Activated naive CD4-positive, alpha-beta T cell treated with anti-CD3 and anti-CD28 coated beads for 36 hours (primary cell): ENCODE measurements at regions not wholly inside any gene's neighbourhood (a gene's known extent, or its start where the extent isn't known, plus 50 kb on each side); places are given as distances from the start of the nearest gene placed in this dataset.
"Not testable (repeated sequence)": the region's sequence is repeated elsewhere in the genome, so short reads cannot be mapped to it uniquely, and the experiment has no call there.

ENCODE experiments used
- CTCF ChIA-PET: fragments of 350-600 bp; sonication (Branson Sonifier 250); formaldehyde crosslinking; loops from one replicate; lab custom pipeline; 2021; ENCODE audit warnings: antibody characterized with exemption; lab: Charles Lee
- DNase-seq: peaks from one replicate; pipeline ENCODE4 v3.0.0-alpha.2; 2020
- H3K27ac Mint-ChIP-seq: one replicate; pipeline ENCODE4 v1.8.0; 2021; ENCODE audit warnings: mild to moderate bottlenecking, mixed read lengths
- H3K27me3 Mint-ChIP-seq: one replicate; pipeline ENCODE4 v1.8.0; 2021; ENCODE audit warnings: low read depth, mixed read lengths
- H3K36me3 Mint-ChIP-seq: one replicate; pipeline ENCODE4 v1.8.0; 2021; ENCODE audit warnings: low read depth, mixed read lengths
- H3K4me1 Mint-ChIP-seq: one replicate; pipeline ENCODE4 v1.8.0; 2021; ENCODE audit warnings: low read depth, mixed read lengths
- H3K4me3 Mint-ChIP-seq: one replicate; pipeline ENCODE4 v1.8.0; 2021; ENCODE audit warnings: mild to moderate bottlenecking, moderate library complexity, mixed read lengths
- H3K9me3 Mint-ChIP-seq: one replicate; pipeline ENCODE4 v1.8.0; 2021; ENCODE audit warnings: mixed read lengths
- intact Hi-C: fragments of 100-400 bp; cut with micrococcal nuclease; formaldehyde crosslinking; loops from one replicate; pipeline ENCODE4 v1.15.1; 2023

DNA sequence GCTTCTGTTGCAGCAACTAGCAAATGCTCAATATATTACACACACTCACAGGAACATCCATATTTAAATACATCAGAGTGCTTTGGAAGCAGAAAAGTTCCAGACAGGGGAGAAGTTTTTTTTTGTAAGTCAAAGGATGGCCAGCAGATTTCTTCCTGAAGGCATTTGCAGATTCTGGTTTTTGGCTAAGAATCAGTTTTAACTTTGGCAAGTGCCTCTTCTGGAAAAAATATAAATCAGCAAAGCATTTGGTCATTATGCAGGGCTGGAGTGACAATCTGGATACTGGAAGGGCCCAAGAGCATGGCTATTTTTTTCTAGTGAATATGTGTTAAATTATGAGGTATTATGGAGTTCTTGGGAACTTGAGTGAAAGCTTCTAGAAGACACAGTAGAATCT, 495.3 kb upstream of the ARPP21 start:
- no peaks in the 10 kb centered on the region for H3K36me3 Mint-ChIP-seq
- CTCF ChIA-PET, result no interaction called here
- no peak overlapping the region for H3K27ac Mint-ChIP-seq
- no peak for DNase-seq
- H3K27me3 Mint-ChIP-seq, result no peaks in the 10 kb centered on the region
- no peaks in the 10 kb centered on the region for H3K4me1 Mint-ChIP-seq
- H3K9me3 Mint-ChIP-seq, result peaks cover 3% of the 10 kb centered on the region
- no peak overlapping the region for H3K4me3 Mint-ChIP-seq
- intact Hi-C loops, result no loop called here

DNA sequence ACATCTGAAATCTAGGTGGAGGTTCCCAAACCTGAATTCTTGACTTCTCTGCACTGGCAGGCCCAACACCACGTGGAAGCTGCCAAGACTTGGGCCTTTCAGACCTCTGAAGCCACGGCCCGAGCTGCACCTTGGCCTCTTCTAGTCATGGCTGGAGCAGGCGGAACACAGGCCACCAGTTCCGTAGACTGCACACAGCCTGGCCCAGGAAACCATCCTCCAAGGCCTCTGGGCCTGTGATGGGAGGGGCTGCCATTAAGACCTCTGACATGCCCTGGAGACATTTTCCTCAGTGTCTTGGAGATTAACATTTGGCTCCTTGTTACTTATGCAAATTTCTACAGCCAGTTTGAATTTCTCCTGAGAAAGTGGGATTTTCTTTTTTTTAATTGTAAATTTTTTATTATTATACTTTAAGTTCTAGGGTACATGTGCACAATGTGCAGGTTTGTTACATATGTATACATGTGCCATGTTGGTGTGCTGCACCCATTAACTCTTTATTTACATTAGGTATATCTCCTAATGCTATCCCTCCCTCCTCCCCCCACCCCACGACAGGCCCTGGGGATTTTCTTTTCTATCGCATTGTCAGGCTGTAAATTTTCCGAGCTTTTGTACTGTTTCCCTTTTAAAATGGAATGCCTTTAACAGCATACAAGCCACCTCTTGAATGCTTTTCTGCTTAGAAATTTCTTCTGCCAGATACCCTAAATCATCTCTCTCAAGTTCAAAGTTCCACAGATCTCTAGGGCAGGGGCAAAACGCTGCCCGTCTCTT, 492.9 kb upstream of the ARPP21 start:
- H3K27me3 Mint-ChIP-seq, CTCF ChIA-PET, H3K4me3 Mint-ChIP-seq: not testable (repeated sequence)

GRCh38 chr3:35183927-35184675, 455.2 kb upstream of the ARPP21 start:
- Mint-ChIP-seq H3K4me3 (no peak overlapping the region), H3K4me1 (no peaks in the 10 kb centered on the region), H3K36me3 (no peaks in the 10 kb centered on the region), H3K27ac (no peak overlapping the region), H3K9me3 (peaks cover 20% of the 10 kb centered on the region), H3K27me3 (no peaks in the 10 kb centered on the region)
- DNase-seq, result no peak
- CTCF ChIA-PET, result no interaction called here
- intact Hi-C loops, result no loop called here

More for the DNA sequence above, 492.9 kb upstream of the ARPP21 start:
- H3K36me3 Mint-ChIP-seq, H3K4me1 Mint-ChIP-seq, intact Hi-C loops, DNase-seq, H3K9me3 Mint-ChIP-seq, H3K27ac Mint-ChIP-seq: not testable (repeated sequence)

- peaks cover 20% of the 10 kb centered on the region for H3K9me3 Mint-ChIP-seq
- H3K36me3 Mint-ChIP-seq, result no peaks in the 10 kb centered on the region
- no peaks in the 10 kb centered on the region for H3K27me3 Mint-ChIP-seq
- no peaks in the 10 kb centered on the region for H3K4me1 Mint-ChIP-seq
- no peak overlapping the region for H3K27ac Mint-ChIP-seq
- no peak for DNase-seq
- intact Hi-C loops, result no loop called here
- H3K4me3 Mint-ChIP-seq, result no peak overlapping the region
- CTCF ChIA-PET, result no interaction called here
These were observed 454.6 kb upstream of the ARPP21 start for GRCh38 chr3:35184775-35185174.

DNA sequence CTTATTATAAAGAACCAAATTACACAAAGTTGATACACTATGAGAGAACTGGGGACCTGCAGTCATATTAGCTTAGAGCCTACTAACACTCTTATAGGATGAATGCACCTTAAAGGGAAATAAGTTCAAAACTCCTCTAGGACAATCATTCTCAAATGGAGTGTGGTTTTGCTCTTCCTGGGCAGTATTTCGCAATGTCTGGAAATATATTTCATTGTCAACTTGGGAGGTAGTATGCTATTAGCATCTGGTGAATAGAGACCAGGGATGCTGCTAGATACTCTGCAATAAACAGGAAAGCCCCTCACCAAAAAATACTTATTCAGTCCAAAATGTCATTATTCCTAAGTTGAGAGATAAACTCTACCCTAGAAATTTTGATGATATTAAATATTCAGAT, 451.4 kb upstream of the ARPP21 start:
- no peak overlapping the region for H3K27ac Mint-ChIP-seq
- CTCF ChIA-PET, result no interaction called here
- no peaks in the 10 kb centered on the region for H3K4me1 Mint-ChIP-seq
- intact Hi-C loops, result no loop called here
- H3K27me3 Mint-ChIP-seq, result no peaks in the 10 kb centered on the region
- DNase-seq, result no peak
- H3K9me3 Mint-ChIP-seq, result peaks cover 10% of the 10 kb centered on the region
- H3K4me3 Mint-ChIP-seq, result no peak overlapping the region
- no peaks in the 10 kb centered on the region for H3K36me3 Mint-ChIP-seq

- Mint-ChIP-seq H3K4me3 (no peak overlapping the region), H3K36me3 (no peaks in the 10 kb centered on the region), H3K27ac (no peak overlapping the region), H3K9me3 (peaks cover 5% of the 10 kb centered on the region), H3K4me1 (no peaks in the 10 kb centered on the region), H3K27me3 (no peaks in the 10 kb centered on the region)
- no peak for DNase-seq
- CTCF ChIA-PET, result interaction anchor here (0.6 kb wide), 1 partner anchor 1461 kb away, joined by 6 read pairs; no protein-coding TSS in a partner anchor
- intact Hi-C loops, result no loop called here
These were observed 444.7 kb upstream of the ARPP21 start for GRCh38 chr3:35194666-35195065.

- no peak for DNase-seq
- CTCF ChIA-PET, result no interaction called here
- intact Hi-C loops, result no loop called here
- no peaks in the 10 kb centered on the region for H3K4me1 Mint-ChIP-seq
- no peak overlapping the region for H3K4me3 Mint-ChIP-seq
- H3K9me3 Mint-ChIP-seq, result no peaks in the 10 kb centered on the region
- no peaks in the 10 kb centered on the region for H3K36me3 Mint-ChIP-seq
- no peaks in the 10 kb centered on the region for H3K27me3 Mint-ChIP-seq
- no peak overlapping the region for H3K27ac Mint-ChIP-seq
These were observed 440.5 kb upstream of the ARPP21 start for GRCh38 chr3:35198857-35199256.

- H3K27ac Mint-ChIP-seq, result no peak overlapping the region
- H3K9me3 Mint-ChIP-seq, result no peaks in the 10 kb centered on the region
- CTCF ChIA-PET, result no interaction called here
These were observed 439.3 kb upstream of the ARPP21 start for GRCh38 chr3:35200056-35200455.

DNA sequence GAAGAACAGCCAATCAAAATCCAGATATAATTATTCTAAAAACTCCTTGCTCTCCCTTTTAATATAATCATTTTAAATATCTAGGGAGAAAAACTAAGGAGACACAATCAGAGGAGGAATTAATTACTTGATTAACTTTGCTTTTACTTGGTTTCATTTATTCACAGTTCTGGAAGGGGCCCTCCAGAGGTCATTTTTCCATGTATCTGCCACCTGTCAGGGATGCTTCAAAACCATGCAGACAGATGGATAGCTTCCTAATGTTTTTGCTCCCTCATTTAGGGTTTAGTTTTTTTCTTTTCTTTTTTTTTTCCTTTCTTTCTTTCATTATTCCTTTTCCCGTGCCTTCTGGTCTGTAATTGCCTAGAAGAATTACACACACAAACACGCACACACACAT, 438.1 kb upstream of the ARPP21 start:
- H3K36me3 Mint-ChIP-seq, result no peaks in the 10 kb centered on the region
- CTCF ChIA-PET, result no interaction called here
- no peak for DNase-seq
- H3K9me3 Mint-ChIP-seq, result no peaks in the 10 kb centered on the region
- no peaks in the 10 kb centered on the region for H3K27me3 Mint-ChIP-seq
- H3K4me3 Mint-ChIP-seq, result no peak overlapping the region
- H3K4me1 Mint-ChIP-seq, result no peaks in the 10 kb centered on the region
- no peak overlapping the region for H3K27ac Mint-ChIP-seq
- intact Hi-C loops, result no loop called here

More at GRCh38 chr3:35200056-35200455, 439.3 kb upstream of the ARPP21 start:
- H3K4me3 Mint-ChIP-seq, result no peak overlapping the region
- no peaks in the 10 kb centered on the region for H3K4me1 Mint-ChIP-seq
- intact Hi-C loops, result no loop called here
- no peaks in the 10 kb centered on the region for H3K36me3 Mint-ChIP-seq
- no peaks in the 10 kb centered on the region for H3K27me3 Mint-ChIP-seq
- DNase-seq, result no peak

- CTCF ChIA-PET, result no interaction called here
- Mint-ChIP-seq H3K27ac (no peak overlapping the region), H3K4me3 (no peak overlapping the region), H3K36me3 (no peaks in the 10 kb centered on the region), H3K4me1 (no peaks in the 10 kb centered on the region), H3K9me3 (peaks cover 8% of the 10 kb centered on the region), H3K27me3 (no peaks in the 10 kb centered on the region)
- intact Hi-C loops, result no loop called here
- DNase-seq, result no peak
These were observed 423.5 kb upstream of the ARPP21 start for GRCh38 chr3:35215525-35216500.

GRCh38 chr3:35216501-35217266, 422.6 kb upstream of the ARPP21 start:
- H3K36me3 Mint-ChIP-seq, result no peaks in the 10 kb centered on the region
- no peak for DNase-seq
- H3K4me1 Mint-ChIP-seq, result no peaks in the 10 kb centered on the region
- H3K27me3 Mint-ChIP-seq, result no peaks in the 10 kb centered on the region
- CTCF ChIA-PET, result no interaction called here
- no peak overlapping the region for H3K27ac Mint-ChIP-seq
- intact Hi-C loops, result no loop called here
- peaks cover 8% of the 10 kb centered on the region for H3K9me3 Mint-ChIP-seq
- H3K4me3 Mint-ChIP-seq, result no peak overlapping the region
